HCT116 (cell line): ENCODE measurements at regions not wholly inside any gene's neighbourhood (a gene's known extent, or its start where the extent isn't known, plus 50 kb on each side); places are given as distances from the start of the nearest gene placed in this dataset.

ENCODE experiments used
- CEBPB ChIP-seq: IDR thresholded peaks from 2 replicates; pipeline ENCODE4 v1.6.1; 2012; ENCODE audit warnings: low read depth
- EZH2phosphoT487 ChIP-seq: fragments of 200-600 bp; IDR thresholded peaks from 2 replicates; pipeline ENCODE4 v1.6.1; 2018; ENCODE audit warnings: antibody characterized with exemption, borderline replicate concordance

- TF ChIP-seq EZH2phosphoT487 (no peak), CEBPB (no peak)
These were observed 50.3 kb upstream of the OTUD4 start (continued) for GRCh38 chr4:145230726-145231125.
